B cell (primary cell): ENCODE measurements at regions not wholly inside any gene's neighbourhood (a gene's known extent, or its start where the extent isn't known, plus 50 kb on each side); places are given as distances from the start of the nearest gene placed in this dataset.

ENCODE experiments used
- EZH2 ChIP-seq: IDR thresholded peaks from 2 replicates; pipeline ENCODE4 v1.6.1; 2012; ENCODE audit warnings: borderline replicate concordance, low read depth, mild to moderate bottlenecking, moderate library complexity, low read length; ENCODE audit not compliant: insufficient read depth, poor library complexity, severe bottlenecking
- TF ChIP-seq, protein P1 (sequence below): fragments of 200-600 bp; IDR thresholded peaks from one replicate; pipeline ENCODE4 v1.8.0; 2022; ENCODE audit warnings: antibody characterized with exemption, mild to moderate bottlenecking

DNA sequence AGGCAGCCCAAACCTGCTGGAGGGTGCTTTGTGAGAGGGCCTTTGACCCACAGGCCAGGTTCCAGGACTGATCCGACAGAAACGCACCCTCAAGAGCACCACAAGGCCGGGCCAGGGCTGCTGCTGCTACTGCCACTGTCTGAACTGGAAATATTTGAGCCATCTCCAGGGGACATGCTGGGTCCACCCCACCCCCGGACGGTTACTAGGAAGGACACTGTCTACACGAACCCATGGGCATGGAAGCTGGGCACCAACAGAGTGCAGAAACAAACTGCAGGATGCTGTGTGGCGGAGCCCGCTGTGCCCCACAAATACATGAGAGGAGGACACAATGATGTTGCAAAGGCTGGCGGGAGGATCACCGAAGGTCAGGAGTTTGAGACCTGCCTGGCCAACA is 283.7 kb downstream of the CTTN start:
- TF ChIP-seq, protein P1, sequence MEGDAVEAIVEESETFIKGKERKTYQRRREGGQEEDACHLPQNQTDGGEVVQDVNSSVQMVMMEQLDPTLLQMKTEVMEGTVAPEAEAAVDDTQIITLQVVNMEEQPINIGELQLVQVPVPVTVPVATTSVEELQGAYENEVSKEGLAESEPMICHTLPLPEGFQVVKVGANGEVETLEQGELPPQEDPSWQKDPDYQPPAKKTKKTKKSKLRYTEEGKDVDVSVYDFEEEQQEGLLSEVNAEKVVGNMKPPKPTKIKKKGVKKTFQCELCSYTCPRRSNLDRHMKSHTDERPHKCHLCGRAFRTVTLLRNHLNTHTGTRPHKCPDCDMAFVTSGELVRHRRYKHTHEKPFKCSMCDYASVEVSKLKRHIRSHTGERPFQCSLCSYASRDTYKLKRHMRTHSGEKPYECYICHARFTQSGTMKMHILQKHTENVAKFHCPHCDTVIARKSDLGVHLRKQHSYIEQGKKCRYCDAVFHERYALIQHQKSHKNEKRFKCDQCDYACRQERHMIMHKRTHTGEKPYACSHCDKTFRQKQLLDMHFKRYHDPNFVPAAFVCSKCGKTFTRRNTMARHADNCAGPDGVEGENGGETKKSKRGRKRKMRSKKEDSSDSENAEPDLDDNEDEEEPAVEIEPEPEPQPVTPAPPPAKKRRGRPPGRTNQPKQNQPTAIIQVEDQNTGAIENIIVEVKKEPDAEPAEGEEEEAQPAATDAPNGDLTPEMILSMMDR = no peak
- TF ChIP-seq EZH2 = no peak
